HepG2 (cell line): ENCODE measurements at regions not wholly inside any gene's neighbourhood (a gene's known extent, or its start where the extent isn't known, plus 50 kb on each side); places are given as distances from the start of the nearest gene placed in this dataset.

Experiments used
- ATAC-seq: fragments of 200-7000 bp; cut with Tn5 transposase; 3 replicates; pipeline ENCODE4 v1.9.1; 2020; ENCODE audit warnings: mild to moderate bottlenecking, moderate library complexity
- BruUV-seq: library from RNA; stranded (reverse); fragments of 400-500 nt; replicated peaks from 2 replicates; lab custom pipeline; 2021; lab: Mats Ljungman, UMichigan
- CTCF ChIA-PET: fragments of 300-600 bp; formaldehyde crosslinking; extraction: SDS; loops from one replicate; lab custom pipeline; 2021; ENCODE audit warnings: low total read pairs, inconsistent platforms, low intra/inter-chr PET ratio; lab: Yijun Ruan, JAX
- POLR2A ChIA-PET: fragments of 350-600 bp; sonication (Branson Sonifier 250); formaldehyde crosslinking; loops from one replicate; lab custom pipeline; 2020; ENCODE audit warnings: antibody characterized with exemption, inconsistent platforms; lab: Yijun Ruan, JAX
- DNase-seq: peaks from one replicate; pipeline ENCODE4 v3.0.0-alpha.2; 2015; ENCODE audit warnings: low spot score
- FAIRE-seq: peaks from 3 replicates; lab custom pipeline; 2011; peaks lifted over from hg19 to GRCh38; lab: Jason Lieb, UNC
- H2AFZ ChIP-seq: one replicate; pipeline ENCODE4 v1.6.1; 2011; ENCODE audit warnings: low read length, inconsistent platforms
- H3K27ac ChIP-seq: fragments of 300-600 bp; 3 replicates; pipeline ENCODE4 v1.8.0; 2011; ENCODE audit warnings: mixed run types, mild to moderate bottlenecking, mixed read lengths, low read length, inconsistent platforms; ENCODE audit not compliant: insufficient read depth; ENCODE audit errors: extremely low read length
- H3K27me3 ChIP-seq, 2 experiments: fragments of 200-600 bp in 1 of 2; 2 replicates in 1 of 2; 3 replicates in 1 of 2; pipeline versions ENCODE4 v1.6.0 to v1.8.0; 2011; ENCODE audit warnings: low read length in 2 of 2, mild to moderate bottlenecking in 2 of 2, moderate library complexity in 2 of 2, inconsistent platforms in 1 of 2; ENCODE audit not compliant: insufficient read depth in 2 of 2, control insufficient read depth in 1 of 2
- H3K36me3 ChIP-seq, 2 experiments: fragments of 200-600 bp in 1 of 2; replicated peaks in 1 of 2; 2 replicates in 1 of 2; 3 replicates in 1 of 2; pipeline versions ENCODE4 v1.5.1 to v1.8.0; 2011; ENCODE audit warnings: low read length in 2 of 2, inconsistent platforms in 1 of 2; ENCODE audit not compliant: insufficient read depth in 2 of 2, control insufficient read depth in 1 of 2
- H3K4me1 ChIP-seq: 2 replicates; pipeline ENCODE4 v1.5.1; 2012; ENCODE audit warnings: low read length, inconsistent platforms; ENCODE audit not compliant: insufficient read depth
- H3K4me2 ChIP-seq: 2 replicates; pipeline ENCODE4 v1.6.0; 2011; ENCODE audit warnings: low read depth, low read length, inconsistent platforms
- H3K4me3 ChIP-seq, 3 experiments: fragments of 200-600 bp in 1 of 3; sonication (generic), shearing (Covaris generic) in 1 of 3; replicated peaks in 1 of 3; 2 replicates each; pipeline ENCODE4 v1.5.1; 2011 to 2016; ENCODE audit warnings: low read length in 3 of 3, inconsistent platforms in 2 of 3, low read depth in 2 of 3, mild to moderate bottlenecking in 2 of 3, control low read depth in 1 of 3, mixed read lengths in 1 of 3; ENCODE audit not compliant: insufficient read depth in 1 of 3
- H3K79me2 ChIP-seq: one replicate; pipeline ENCODE4 v1.6.1; 2011; ENCODE audit warnings: low read length, inconsistent platforms; ENCODE audit not compliant: insufficient read depth
- H3K9ac ChIP-seq: 2 replicates; pipeline ENCODE4 v1.6.0; 2011; ENCODE audit warnings: mild to moderate bottlenecking, low read depth, low read length, inconsistent platforms; ENCODE audit not compliant: insufficient read depth
- H3K9me3 ChIP-seq: 2 replicates; pipeline ENCODE4 v1.5.1; 2012; ENCODE audit warnings: mild to moderate bottlenecking, low read length
- H4K20me1 ChIP-seq: 2 replicates; pipeline ENCODE4 v1.6.0; 2011; ENCODE audit warnings: inconsistent platforms, mild to moderate bottlenecking, low read length, moderate library complexity; ENCODE audit not compliant: insufficient read depth
- FOXA1 ChIP-seq, 2 experiments: fragments of 450-650 bp in 1 of 2; sonication (generic) in 1 of 2; formaldehyde crosslinking in 1 of 2; IDR thresholded peaks; 2 replicates each; pipeline versions ENCODE4 v1.4.0 to v1.6.1; 2016 to 2020; ENCODE audit warnings: missing genetic modification reagents in 1 of 2
- MTF1 ChIP-seq: sonication (generic); formaldehyde crosslinking; IDR thresholded peaks from 2 replicates; pipeline ENCODE4 v1.5.0; 2020; ENCODE audit warnings: missing genetic modification reagents
- NFKBIZ ChIP-seq: IDR thresholded peaks from 2 replicates; pipeline ENCODE4 v1.6.1; 2018; ENCODE audit warnings: missing genetic modification reagents, missing compliant biosample characterization
- NRL ChIP-seq: sonication (generic); formaldehyde crosslinking; IDR thresholded peaks from 2 replicates; pipeline ENCODE4 v1.5.0; 2020; ENCODE audit warnings: missing genetic modification reagents, mild to moderate bottlenecking, moderate library complexity, borderline replicate concordance
- PTBP1 ChIP-seq: fragments of 200-400 bp; formaldehyde crosslinking; IDR thresholded peaks from 2 replicates; pipeline ENCODE4 v1.6.1; 2018; ENCODE audit warnings: low read length, low read depth; ENCODE audit not compliant: poor library complexity, severe bottlenecking
- RBFOX2 ChIP-seq: fragments of 200-400 bp; formaldehyde crosslinking; IDR thresholded peaks from 2 replicates; pipeline ENCODE4 v1.6.1; 2017; ENCODE audit warnings: low read depth, mild to moderate bottlenecking, low read length
- RERE ChIP-seq: IDR thresholded peaks from 2 replicates; pipeline ENCODE4 v1.6.1; 2016; ENCODE audit warnings: low read depth, missing genetic modification reagents, missing compliant biosample characterization
- SATB2 ChIP-seq: sonication (generic); formaldehyde crosslinking; IDR thresholded peaks from 2 replicates; pipeline ENCODE4 v1.5.0; 2020; ENCODE audit warnings: missing genetic modification reagents
- SP2 ChIP-seq: sonication (generic); formaldehyde crosslinking; IDR thresholded peaks from 2 replicates; pipeline ENCODE4 v1.5.1; 2020; ENCODE audit warnings: mild to moderate bottlenecking, missing genetic modification reagents
- ZMYM2 ChIP-seq: sonication (generic); formaldehyde crosslinking; IDR thresholded peaks from 2 replicates; pipeline ENCODE4 v1.8.0; 2022; ENCODE audit warnings: mild to moderate bottlenecking, missing genetic modification reagents
- ZNF550 ChIP-seq: sonication (generic); formaldehyde crosslinking; IDR thresholded peaks from 2 replicates; pipeline ENCODE4 v1.4.0; 2020; ENCODE audit warnings: mild to moderate bottlenecking, missing genetic modification reagents, borderline replicate concordance
- ZNF776 ChIP-seq: sonication (generic); formaldehyde crosslinking; IDR thresholded peaks from 2 replicates; pipeline ENCODE4 v1.4.0; 2020; ENCODE audit warnings: mild to moderate bottlenecking, missing genetic modification reagents
- WGBS: methylation state at CpG from one replicate; pipeline ENCODE4 v1.1.6; 2017; ENCODE audit warnings: low lambda C conversion rate; 5-methylcytosine and 5-hydroxymethylcytosine counted together
- in situ Hi-C: cut with HindIII; loops from 2 replicates; pipeline ENCODE4 v1.10.0; 2017; ENCODE audit warnings: low pct_unique_long_range_greater_than_20kb; ENCODE audit not compliant: extremely low pct_ligation_motif_present
- intact Hi-C: fragments of 100-400 bp; cut with micrococcal nuclease; formaldehyde crosslinking; loops from one replicate; pipeline ENCODE4 v1.10.0; 2022; ENCODE audit not compliant: unreplicated experiment
- TF ChIP-seq, protein P1 (sequence below): IDR thresholded peaks from 2 replicates; pipeline ENCODE4 v1.6.1; 2016; ENCODE audit warnings: missing compliant biosample characterization, missing genetic modification reagents, borderline replicate concordance

DNA sequence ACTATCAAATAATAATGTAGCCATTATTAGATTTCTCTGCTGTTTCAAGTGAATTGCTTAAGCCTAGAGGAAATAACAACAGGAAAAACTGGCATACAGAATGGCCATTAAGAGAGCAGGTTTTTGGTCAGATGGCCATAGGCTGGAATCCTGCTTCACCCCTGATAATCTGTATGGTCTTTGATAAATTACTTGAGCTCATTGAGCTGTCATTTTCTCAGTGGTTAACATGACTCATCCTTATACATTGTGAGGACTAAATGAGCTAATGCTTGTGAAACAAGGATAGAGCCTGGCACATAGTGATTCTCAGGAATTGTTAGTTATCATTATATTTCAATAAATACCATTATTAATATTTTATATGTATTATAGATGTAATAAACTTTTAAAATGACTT lies 516.5 kb downstream of the KIF4B start:
- no peak for FAIRE-seq
- no peaks in the 10 kb centered on the region for H3K27me3 ChIP-seq
- ChIA-PET CTCF (no interaction called here), POLR2A (no interaction called here)
- no peaks in the 10 kb centered on the region for H3K36me3 ChIP-seq
- no peaks in the 10 kb centered on the region for H4K20me1 ChIP-seq
- no peak overlapping the region for H2AFZ ChIP-seq
- TF ChIP-seq PTBP1 (no peak), NRL (CRISPR knock-in tag) (no peak)
- no peaks in the 10 kb centered on the region for H3K9me3 ChIP-seq
- no peak overlapping the region for H3K4me3 ChIP-seq
- ATAC-seq: no peak
- DNase-seq: no peak
- H3K27ac ChIP-seq: no peak overlapping the region
- H3K9ac ChIP-seq: no peak overlapping the region
- peaks cover 5% of the 10 kb centered on the region; the same call in 1 of the 2 replicates for H3K4me1 ChIP-seq
- no TSS peak for BruUV-seq
- H3K4me2 ChIP-seq: no peak overlapping the region
- no peaks in the 10 kb centered on the region for H3K79me2 ChIP-seq
- intact Hi-C loops (no loop called here), in situ Hi-C loops (no loop called here)

- POLR2A ChIA-PET: no interaction called here
- no peaks in the 10 kb centered on the region for H3K36me3 ChIP-seq
- intact Hi-C loops: no loop called here
- no peaks in the 10 kb centered on the region for H3K27me3 ChIP-seq
- H3K9me3 ChIP-seq: no peaks in the 10 kb centered on the region
- no peaks in the 10 kb centered on the region for H3K4me1 ChIP-seq
- 11% methylated on average over 4 of the region's 4 CpGs for WGBS
- no peak overlapping the region for H3K4me2 ChIP-seq
- H3K4me3 ChIP-seq: no peak overlapping the region
- H3K27ac ChIP-seq: no peak overlapping the region
- H2AFZ ChIP-seq: no peak overlapping the region
- in situ Hi-C loops: no loop called here
- FAIRE-seq: no peak
- BruUV-seq: no TSS peak
- no peak for DNase-seq
- no peaks in the 10 kb centered on the region for H3K79me2 ChIP-seq
- CTCF ChIA-PET: no interaction called here
- no peaks in the 10 kb centered on the region for H4K20me1 ChIP-seq
- no peak for ATAC-seq
- no peak overlapping the region for H3K9ac ChIP-seq
- TF ChIP-seq ZNF550 (CRISPR knock-in tag) (no peak), ZMYM2 (CRISPR knock-in tag) (no peak), RERE (no peak), MTF1 (no peak), SP2 (no peak), NFKBIZ (no peak), FOXA1 (IDR thresholded peaks at IDR 0.05) (no peak), FOXA1 (CRISPR knock-in tag; IDR thresholded peaks at IDR 0.05) (no peak), RBFOX2 (no peak), ZNF776 (no peak), SATB2 (no peak)
- TF ChIP-seq, protein P1, sequence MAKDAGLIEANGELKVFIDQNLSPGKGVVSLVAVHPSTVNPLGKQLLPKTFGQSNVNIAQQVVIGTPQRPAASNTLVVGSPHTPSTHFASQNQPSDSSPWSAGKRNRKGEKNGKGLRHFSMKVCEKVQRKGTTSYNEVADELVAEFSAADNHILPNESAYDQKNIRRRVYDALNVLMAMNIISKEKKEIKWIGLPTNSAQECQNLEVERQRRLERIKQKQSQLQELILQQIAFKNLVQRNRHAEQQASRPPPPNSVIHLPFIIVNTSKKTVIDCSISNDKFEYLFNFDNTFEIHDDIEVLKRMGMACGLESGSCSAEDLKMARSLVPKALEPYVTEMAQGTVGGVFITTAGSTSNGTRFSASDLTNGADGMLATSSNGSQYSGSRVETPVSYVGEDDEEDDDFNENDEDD (CRISPR knock-in tag): no peak
These were observed 519.2 kb downstream of the KIF4B start for GRCh38 chr5:155532621-155533311.
